ENCODE measurements at regions not wholly inside any gene's neighbourhood (a gene's known extent, or its start where the extent isn't known, plus 50 kb on each side); places are given as distances from the start of the nearest gene placed in this dataset.

- TF ChIP-seq, protein P1, sequence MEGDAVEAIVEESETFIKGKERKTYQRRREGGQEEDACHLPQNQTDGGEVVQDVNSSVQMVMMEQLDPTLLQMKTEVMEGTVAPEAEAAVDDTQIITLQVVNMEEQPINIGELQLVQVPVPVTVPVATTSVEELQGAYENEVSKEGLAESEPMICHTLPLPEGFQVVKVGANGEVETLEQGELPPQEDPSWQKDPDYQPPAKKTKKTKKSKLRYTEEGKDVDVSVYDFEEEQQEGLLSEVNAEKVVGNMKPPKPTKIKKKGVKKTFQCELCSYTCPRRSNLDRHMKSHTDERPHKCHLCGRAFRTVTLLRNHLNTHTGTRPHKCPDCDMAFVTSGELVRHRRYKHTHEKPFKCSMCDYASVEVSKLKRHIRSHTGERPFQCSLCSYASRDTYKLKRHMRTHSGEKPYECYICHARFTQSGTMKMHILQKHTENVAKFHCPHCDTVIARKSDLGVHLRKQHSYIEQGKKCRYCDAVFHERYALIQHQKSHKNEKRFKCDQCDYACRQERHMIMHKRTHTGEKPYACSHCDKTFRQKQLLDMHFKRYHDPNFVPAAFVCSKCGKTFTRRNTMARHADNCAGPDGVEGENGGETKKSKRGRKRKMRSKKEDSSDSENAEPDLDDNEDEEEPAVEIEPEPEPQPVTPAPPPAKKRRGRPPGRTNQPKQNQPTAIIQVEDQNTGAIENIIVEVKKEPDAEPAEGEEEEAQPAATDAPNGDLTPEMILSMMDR (IDR thresholded peaks at IDR 0.05), result no peak
- TF ChIP-seq POLR2A (IDR thresholded peaks at IDR 0.05), result no peak
Observed at GRCh38 chr4:125365731-125366130, 51.0 kb downstream of the FAT4 start.
